SK-N-MC (cell line): ENCODE measurements at regions not wholly inside any gene's neighbourhood (a gene's known extent, or its start where the extent isn't known, plus 50 kb on each side); places are given as distances from the start of the nearest gene placed in this dataset.

ENCODE experiments used
- EZH2 ChIP-seq: fragments of 200-600 bp; sonication (generic); IDR thresholded peaks from one replicate; pipeline ENCODE4 v1.6.1; 2017; ENCODE audit warnings: antibody characterized with exemption
- POLR2AphosphoS5 ChIP-seq: IDR thresholded peaks from 2 replicates; pipeline ENCODE4 v1.6.1; 2012; ENCODE audit warnings: mild to moderate bottlenecking, low read depth, low read length, borderline replicate concordance

- TF ChIP-seq POLR2AphosphoS5, result no peak
- no peak for TF ChIP-seq EZH2
These were observed 146.1 kb upstream of the RPS23 start for GRCh38 chr5:82424211-82424610.
